Uterus (tissue), 3 donors: ENCODE measurements at regions not wholly inside any gene's neighbourhood (a gene's known extent, or its start where the extent isn't known, plus 50 kb on each side); places are given as distances from the start of the nearest gene placed in this dataset.

Experiments
- DNase-seq, 2 donors: peaks; one replicate each; pipeline ENCODE4 v3.0.0-alpha.2; 2019 to 2020
- H3K27ac ChIP-seq, 2 donors: fragments of 200-600 bp; sonication (generic); 1 replicate in 1 of 2; 2 replicates in 1 of 2; pipeline ENCODE4 v1.5.1; 2016 to 2018
- H3K27me3 ChIP-seq, 2 donors: fragments of 200-600 bp; sonication (generic); one replicate each; pipeline ENCODE4 v1.5.1; 2018 to 2019; ENCODE audit warnings: control low read depth in 1 of 2
- H3K36me3 ChIP-seq, 2 donors: fragments of 200-600 bp; sonication (generic); one replicate each; pipeline ENCODE4 v1.5.1; 2019; ENCODE audit warnings: control low read depth in 1 of 2
- H3K4me1 ChIP-seq, 2 donors: fragments of 200-600 bp; sonication (generic); one replicate each; pipeline ENCODE4 v1.5.1; 2018 to 2019; ENCODE audit warnings: control low read depth in 1 of 2
- H3K4me3 ChIP-seq, 2 donors: fragments of 200-600 bp; sonication (generic); 1 replicate in 1 of 2; 2 replicates in 1 of 2; pipeline ENCODE4 v1.5.1; 2018 to 2019; ENCODE audit warnings: mild to moderate bottlenecking in 1 of 2
- H3K9me3 ChIP-seq, 2 donors: fragments of 200-600 bp; sonication (generic); one replicate each; pipeline ENCODE4 v1.5.1; 2019; ENCODE audit warnings: control low read depth in 1 of 2
- CTCF ChIP-seq, 4 experiments: fragments of 200-600 bp in 2 of 4; fragments of 450-650 bp in 2 of 4; sonication (generic) in 2 of 4; IDR thresholded peaks; one replicate each; pipeline ENCODE4 v1.5.1; 2016 to 2019; ENCODE audit warnings: antibody characterized with exemption in 4 of 4, mild to moderate bottlenecking in 2 of 4, moderate library complexity in 1 of 4
- POLR2A ChIP-seq, 2 donors: fragments of 450-650 bp; IDR thresholded peaks; one replicate each; pipeline ENCODE4 v1.6.1; 2016; ENCODE audit warnings: antibody characterized with exemption in 2 of 2, mild to moderate bottlenecking in 1 of 2, moderate library complexity in 1 of 2
- intact Hi-C: fragments of 100-400 bp; cut with DNase I; formaldehyde crosslinking; loops from one replicate; pipeline ENCODE4 v1.15.1; 2023; ENCODE audit warnings: low total_unique reads
- donor health status: DM: yes; HTN: yes; CAD: no.

GRCh38 chr18:41155910-41156851, 798.9 kb upstream of the PIK3C3 start:
- Histone ChIP-seq H3K27ac (no peak overlapping the region), H3K36me3 (no peaks in the 10 kb centered on the region), H3K9me3 (no peaks in the 10 kb centered on the region), H3K4me1 (no peaks in the 10 kb centered on the region), H3K4me3 (no peak overlapping the region), H3K27me3 (no peaks in the 10 kb centered on the region)
- intact Hi-C loops: no loop called here
- TF ChIP-seq CTCF (IDR thresholded peaks at IDR 0.05) (no peak), POLR2A (IDR thresholded peaks at IDR 0.05) (no peak)
- no peak for DNase-seq

- TF ChIP-seq POLR2A (IDR thresholded peaks at IDR 0.05): no peak
Observed at GRCh38 chr18:41155025-41155424, 800.0 kb upstream of the PIK3C3 start.

GRCh38 chr18:41153871-41154270, 801.2 kb upstream of the PIK3C3 start:
- DNase-seq: no peak
- Histone ChIP-seq H3K36me3 (no peaks in the 10 kb centered on the region), H3K4me3 (no peak overlapping the region), H3K27me3 (no peaks in the 10 kb centered on the region), H3K9me3 (no peaks in the 10 kb centered on the region), H3K4me1 (no peaks in the 10 kb centered on the region), H3K27ac (no peak overlapping the region)
- TF ChIP-seq POLR2A (IDR thresholded peaks at IDR 0.05): no peak
- TF ChIP-seq CTCF (IDR thresholded peaks at IDR 0.05): no peak
- intact Hi-C loops: no loop called here

More at GRCh38 chr18:41155025-41155424, 800.0 kb upstream of the PIK3C3 start:
- DNase-seq: no peak
- H3K27me3 ChIP-seq: no peaks in the 10 kb centered on the region
- intact Hi-C loops: no loop called here
- H3K4me3 ChIP-seq: no peak overlapping the region
- no peaks in the 10 kb centered on the region for H3K4me1 ChIP-seq
- H3K9me3 ChIP-seq: no peaks in the 10 kb centered on the region
- H3K27ac ChIP-seq: no peak overlapping the region
- H3K36me3 ChIP-seq: no peaks in the 10 kb centered on the region

- Histone ChIP-seq H3K9me3 (no peaks in the 10 kb centered on the region), H3K4me3 (no peak overlapping the region), H3K27ac (no peak overlapping the region), H3K27me3 (no peaks in the 10 kb centered on the region), H3K4me1 (no peaks in the 10 kb centered on the region), H3K36me3 (no peaks in the 10 kb centered on the region)
- DNase-seq: no peak
- intact Hi-C loops: no loop called here
- TF ChIP-seq CTCF (IDR thresholded peaks at IDR 0.05) (no peak), POLR2A (IDR thresholded peaks at IDR 0.05) (no peak)
Observed at GRCh38 chr18:41150316-41150715, 804.7 kb upstream of the PIK3C3 start.

- Histone ChIP-seq H3K9me3 (no peaks in the 10 kb centered on the region), H3K4me1 (no peaks in the 10 kb centered on the region), H3K27me3 (no peaks in the 10 kb centered on the region), H3K27ac (no peak overlapping the region), H3K4me3 (no peak overlapping the region), H3K36me3 (no peaks in the 10 kb centered on the region)
- no peak for DNase-seq
- intact Hi-C loops: no loop called here
- TF ChIP-seq POLR2A (IDR thresholded peaks at IDR 0.05) (no peak), CTCF (IDR thresholded peaks at IDR 0.05) (no peak)
Observed at GRCh38 chr18:41146301-41146700, 808.7 kb upstream of the PIK3C3 start.
